ENCODE measurements at regions not wholly inside any gene's neighbourhood (a gene's known extent, or its start where the extent isn't known, plus 50 kb on each side); places are given as distances from the start of the nearest gene placed in this dataset.

DNA sequence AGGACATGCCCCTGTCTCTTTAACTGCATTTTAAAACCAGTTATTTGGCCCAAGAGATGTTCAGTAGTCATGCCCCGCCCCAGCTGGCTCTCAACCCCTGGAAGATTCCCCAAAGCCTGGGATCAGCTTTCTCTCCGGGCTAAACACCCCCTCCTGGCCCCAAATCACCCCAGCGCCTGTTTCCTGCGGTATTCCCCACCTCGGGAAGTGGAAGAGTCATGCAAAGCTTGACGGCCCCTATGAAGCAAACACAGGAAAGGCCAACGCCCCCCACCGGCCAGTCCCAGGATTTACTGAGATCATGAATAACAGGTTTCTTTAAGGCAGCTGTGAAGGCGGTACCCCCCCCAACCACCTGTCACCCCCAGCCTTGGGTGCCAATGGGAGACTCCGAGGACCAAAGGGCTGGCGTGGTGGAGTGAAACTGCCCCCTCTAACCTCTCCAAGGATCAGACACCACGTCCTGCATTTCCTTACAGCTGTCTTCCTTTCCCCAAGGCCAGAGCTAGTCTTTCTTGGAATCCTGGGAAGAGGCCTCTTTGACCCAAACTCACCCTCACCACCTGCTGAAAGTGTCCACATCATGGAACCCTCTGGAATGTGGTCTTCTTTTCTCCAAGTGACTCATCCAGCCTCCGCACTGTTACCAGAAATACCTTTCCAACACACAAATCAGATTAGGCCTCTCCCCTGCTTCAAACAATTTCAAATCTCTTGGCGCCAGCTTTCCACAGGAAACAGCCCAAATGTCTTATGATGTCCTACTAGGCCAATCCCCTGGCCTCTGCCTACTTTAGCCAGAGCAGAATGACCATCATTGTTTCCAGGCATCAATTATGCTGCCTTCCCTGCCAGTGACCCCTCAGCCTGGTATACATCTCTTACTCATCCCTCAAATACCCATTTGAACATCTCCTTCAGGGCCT, 301.5 kb downstream of the ZEB1 start:
- DNase-seq (ENCODE audit: low read depth) = no peak

DNA sequence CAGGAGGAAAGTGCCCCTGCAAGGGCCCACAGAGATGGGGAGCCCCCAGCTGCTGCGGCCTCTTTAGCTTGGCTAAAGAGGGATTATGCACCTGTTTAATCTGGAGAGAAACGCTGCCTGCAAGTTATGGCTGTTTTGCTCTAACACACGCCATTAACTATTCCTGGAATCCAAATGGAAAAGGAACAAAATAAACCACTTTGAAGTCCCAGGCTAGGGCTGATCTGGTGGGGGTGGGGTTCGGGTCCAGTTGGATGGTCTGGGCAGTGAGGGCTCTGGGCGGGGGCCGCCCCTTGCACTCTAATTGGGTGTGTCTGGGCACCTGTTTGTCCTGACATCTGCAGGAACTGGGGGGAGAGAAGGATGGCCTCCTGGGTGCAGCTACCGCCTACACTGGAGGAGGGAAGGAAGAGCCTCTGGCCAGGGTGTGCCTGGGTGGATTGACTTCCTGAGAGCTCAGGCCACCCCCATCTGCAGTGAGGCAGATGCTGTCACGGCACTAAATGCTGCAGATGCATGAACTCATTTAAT, 300.6 kb downstream of the ZEB1 start:
- DNase-seq (ENCODE audit: low read depth) = no peak
- no peak overlapping the region for H3K4me3 ChIP-seq (ENCODE audit: low read length)
- TF ChIP-seq, protein P1, sequence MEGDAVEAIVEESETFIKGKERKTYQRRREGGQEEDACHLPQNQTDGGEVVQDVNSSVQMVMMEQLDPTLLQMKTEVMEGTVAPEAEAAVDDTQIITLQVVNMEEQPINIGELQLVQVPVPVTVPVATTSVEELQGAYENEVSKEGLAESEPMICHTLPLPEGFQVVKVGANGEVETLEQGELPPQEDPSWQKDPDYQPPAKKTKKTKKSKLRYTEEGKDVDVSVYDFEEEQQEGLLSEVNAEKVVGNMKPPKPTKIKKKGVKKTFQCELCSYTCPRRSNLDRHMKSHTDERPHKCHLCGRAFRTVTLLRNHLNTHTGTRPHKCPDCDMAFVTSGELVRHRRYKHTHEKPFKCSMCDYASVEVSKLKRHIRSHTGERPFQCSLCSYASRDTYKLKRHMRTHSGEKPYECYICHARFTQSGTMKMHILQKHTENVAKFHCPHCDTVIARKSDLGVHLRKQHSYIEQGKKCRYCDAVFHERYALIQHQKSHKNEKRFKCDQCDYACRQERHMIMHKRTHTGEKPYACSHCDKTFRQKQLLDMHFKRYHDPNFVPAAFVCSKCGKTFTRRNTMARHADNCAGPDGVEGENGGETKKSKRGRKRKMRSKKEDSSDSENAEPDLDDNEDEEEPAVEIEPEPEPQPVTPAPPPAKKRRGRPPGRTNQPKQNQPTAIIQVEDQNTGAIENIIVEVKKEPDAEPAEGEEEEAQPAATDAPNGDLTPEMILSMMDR (IDR thresholded peaks at IDR 0.05; ENCODE audit: insufficient read depth, low read depth, low read length, missing control alignments) = no peak

More for the DNA sequence above, 301.5 kb downstream of the ZEB1 start:
- TF ChIP-seq, protein P1 (IDR thresholded peaks at IDR 0.05; ENCODE audit: insufficient read depth, low read depth, low read length, missing control alignments) = no peak
- no peak overlapping the region for H3K4me3 ChIP-seq (ENCODE audit: low read length)

DNA sequence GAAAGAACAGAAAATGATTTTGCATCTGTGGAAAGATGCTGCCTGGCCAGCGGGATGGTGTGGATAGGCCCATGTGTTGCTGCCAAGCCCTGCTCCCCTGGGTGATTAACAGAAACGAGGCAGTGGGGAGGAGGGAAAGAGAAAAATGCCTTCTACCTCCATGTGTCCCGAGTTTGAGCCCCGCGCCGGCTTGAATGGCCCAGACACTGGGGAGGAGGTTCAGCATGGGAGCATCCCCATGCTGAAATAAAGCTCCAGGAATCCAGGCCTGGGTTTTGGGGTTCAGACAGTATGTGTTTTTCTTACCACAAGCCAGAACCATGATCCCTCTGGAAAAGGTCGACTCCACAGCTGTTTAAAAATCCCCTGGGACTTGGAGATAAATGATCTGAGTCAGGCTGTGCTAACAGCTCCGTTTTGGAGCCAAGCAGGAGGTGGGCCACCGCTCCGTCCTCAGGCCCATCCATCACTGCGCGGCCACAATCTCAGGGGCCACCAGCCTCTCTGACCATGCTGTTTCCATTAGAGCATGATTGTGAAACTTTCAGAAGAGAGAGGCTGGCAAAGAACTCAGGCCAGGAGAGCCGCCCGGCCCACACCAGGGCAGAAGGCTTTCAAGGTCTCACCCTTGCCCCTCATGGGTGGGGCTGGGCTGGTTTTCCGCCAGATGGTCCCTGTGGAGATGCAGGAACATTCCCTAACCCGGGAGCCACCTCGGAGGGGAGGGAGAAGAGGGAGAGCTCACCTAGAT, 299.7 kb downstream of the ZEB1 start:
- no peak for DNase-seq (ENCODE audit: low read depth)
- TF ChIP-seq, protein P1 (IDR thresholded peaks at IDR 0.05; ENCODE audit: insufficient read depth, low read depth, low read length, missing control alignments) = no peak
- H3K4me3 ChIP-seq (ENCODE audit: low read length) = no peak overlapping the region

DNA sequence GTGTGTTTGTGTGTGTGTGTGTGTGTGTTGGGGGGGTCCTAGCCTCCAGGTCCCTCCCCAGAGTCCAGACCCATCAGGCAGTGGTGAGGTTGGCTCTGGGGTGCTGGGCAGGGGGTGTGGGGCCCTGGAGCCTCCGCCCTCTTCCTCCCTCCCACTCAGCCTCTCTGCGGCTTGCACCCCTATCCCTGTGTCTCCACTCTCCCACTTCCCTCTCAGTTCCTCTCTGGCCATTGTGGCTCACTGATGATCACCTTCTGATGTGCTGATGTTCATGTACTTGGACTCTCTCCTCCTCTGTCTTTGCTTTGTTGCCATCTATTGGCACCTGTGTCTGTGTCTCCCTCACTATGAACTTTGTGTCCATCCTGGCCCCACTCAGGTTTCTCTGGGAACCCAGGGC, 298.7 kb downstream of the ZEB1 start:
- TF ChIP-seq, protein P1 (IDR thresholded peaks at IDR 0.05; ENCODE audit: insufficient read depth, low read depth, low read length, missing control alignments) = no peak
- DNase-seq (ENCODE audit: low read depth) = no peak
- no peak overlapping the region for H3K4me3 ChIP-seq (ENCODE audit: low read length)

DNA sequence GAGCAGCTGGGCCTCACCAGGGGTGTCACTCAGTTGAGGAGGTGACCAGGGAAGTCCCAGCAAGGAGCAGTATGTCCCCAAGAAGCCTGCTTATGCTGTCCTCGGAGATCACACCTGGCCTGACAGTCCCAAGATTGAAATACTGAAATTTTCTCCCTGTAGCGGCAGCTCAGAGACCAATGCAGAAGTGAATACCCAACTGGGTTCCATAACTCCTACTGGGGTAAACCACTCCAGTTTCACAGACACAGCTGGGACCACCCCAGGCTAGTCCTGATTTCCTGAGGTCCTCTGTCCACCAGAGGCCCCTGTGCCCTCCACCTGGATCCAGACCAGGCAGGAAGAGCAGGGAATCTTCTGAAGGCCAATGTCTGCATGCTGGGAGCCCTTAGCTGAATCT, 298.1 kb downstream of the ZEB1 start:
- no peak for DNase-seq (ENCODE audit: low read depth)
- TF ChIP-seq, protein P1 (IDR thresholded peaks at IDR 0.05; ENCODE audit: insufficient read depth, low read depth, low read length, missing control alignments) = no peak
- H3K4me3 ChIP-seq (ENCODE audit: low read length) = no peak overlapping the region

DNA sequence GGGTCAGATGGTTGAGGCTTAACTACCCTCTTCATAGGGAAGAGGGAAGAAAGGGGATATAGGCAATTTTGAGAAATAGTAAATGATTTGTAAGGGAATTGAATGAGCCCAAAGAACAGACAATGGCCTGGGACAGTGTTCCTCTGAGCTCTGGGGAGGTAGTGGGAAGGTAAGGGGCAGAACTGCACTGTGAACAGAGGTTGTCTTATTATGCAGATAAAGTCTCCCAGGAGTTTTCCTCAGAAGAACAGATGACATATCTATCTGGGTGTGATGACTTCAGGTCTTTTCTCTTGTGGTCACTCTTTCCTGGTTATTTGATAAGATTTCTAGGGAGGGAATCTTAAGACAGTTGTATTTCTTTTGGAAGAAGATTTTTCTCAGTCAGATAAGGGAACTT, 296.1 kb downstream of the ZEB1 start:
- TF ChIP-seq, protein P1 (IDR thresholded peaks at IDR 0.05; ENCODE audit: insufficient read depth, low read depth, low read length, missing control alignments) = no peak
- DNase-seq (ENCODE audit: low read depth) = no peak
- no peak overlapping the region for H3K4me3 ChIP-seq (ENCODE audit: low read length)

Measured in epithelial cell of esophagus (primary cell).